ENCODE measurements at regions not wholly inside any gene's neighbourhood (a gene's known extent, or its start where the extent isn't known, plus 50 kb on each side); places are given as distances from the start of the nearest gene placed in this dataset.

DNA sequence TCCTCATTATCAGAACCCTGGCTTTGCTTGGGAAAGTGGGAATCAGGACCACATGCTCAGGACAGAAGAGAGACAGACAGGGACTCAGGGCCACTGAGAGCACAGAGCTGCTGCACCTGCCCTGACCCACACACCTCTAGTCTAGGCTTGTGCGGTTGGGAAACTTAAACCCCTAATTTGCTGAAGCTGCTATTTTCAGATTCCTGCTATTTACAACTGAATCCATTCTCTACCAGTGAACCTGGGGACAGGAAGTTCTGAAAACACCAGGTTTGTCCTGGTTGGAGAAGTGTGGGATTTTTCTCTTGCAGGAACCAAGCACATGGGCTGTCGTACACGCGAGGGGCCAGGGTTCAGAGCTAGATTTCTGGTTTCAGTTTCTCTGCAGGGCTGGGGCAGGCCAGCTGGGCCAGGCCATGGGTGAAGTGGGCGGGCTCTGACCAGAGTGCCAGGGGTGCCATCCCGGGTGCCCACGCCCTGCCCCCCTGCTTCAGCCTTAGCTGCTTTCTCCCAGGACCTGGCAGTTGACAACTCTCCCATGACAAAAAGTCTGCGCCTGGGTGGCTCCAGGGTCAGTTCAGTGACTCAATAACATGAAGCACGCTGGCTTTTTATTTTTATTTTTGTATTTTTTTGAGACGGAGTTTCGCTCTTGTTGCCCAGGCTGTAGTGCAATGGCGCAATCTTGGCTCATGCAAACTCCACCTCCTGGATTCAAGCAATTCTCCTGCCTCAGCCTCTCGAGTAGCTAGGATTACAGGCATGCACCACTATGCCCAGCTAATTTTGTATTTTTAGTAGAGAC, 51.3 kb upstream of the SLC1A4 start:
- H3F3A ChIP-seq (replicated peaks; ENCODE audit: insufficient read depth), result no peaks in the 10 kb centered on the region
- H3K36me3 ChIP-seq (replicated peaks in 1 of 2; ENCODE audit: control insufficient read depth in 1 of 2, insufficient read depth in 2 of 2, low read length in 1 of 2), result no peaks in the 10 kb centered on the region
- H4K20me1 ChIP-seq (ENCODE audit: insufficient read depth), result no peaks in the 10 kb centered on the region
- ChIA-PET CTCF (interaction anchor here (1.9 kb wide), 1 partner anchor 20 kb away, joined by 5 read pairs; no protein-coding TSS in a partner anchor), POLR2A (no interaction called here)
- no peaks in the 10 kb centered on the region for H3K9me2 ChIP-seq
- H3K4me3 ChIP-seq (ENCODE audit: low read depth in 2 of 2, low read length in 1 of 2), result no peak overlapping the region
- 79% methylated on average over 12 of the region's 13 CpGs for WGBS (ENCODE audit: low lambda C conversion rate)
- H2AFZ ChIP-seq (ENCODE audit: low read depth), result no peak overlapping the region
- no peak overlapping the region for H3K4me2 ChIP-seq
- H3K27ac ChIP-seq (ENCODE audit: low read depth in 2 of 2, low read length in 1 of 2), result no peak overlapping the region
- no peak overlapping the region for H3K9ac ChIP-seq
- H3K79me2 ChIP-seq (ENCODE audit: insufficient read depth), result no peaks in the 10 kb centered on the region
- H3K9me3 ChIP-seq, result no peaks in the 10 kb centered on the region
- TF ChIP-seq SIN3A (IDR thresholded peaks at IDR 0.05; ENCODE audit: borderline replicate concordance, low read depth, low read length), result no peak
- TF ChIP-seq ZBTB33 (IDR thresholded peaks at IDR 0.05; ENCODE audit: borderline replicate concordance, low read depth), result no peak
- TF ChIP-seq RFX5 (IDR thresholded peaks at IDR 0.05; ENCODE audit: low read length), result no peak
- TF ChIP-seq TEAD4 (IDR thresholded peaks at IDR 0.05; ENCODE audit: borderline replicate concordance, insufficient read depth), result no peak
- TF ChIP-seq USF2 (IDR thresholded peaks at IDR 0.05; ENCODE audit: borderline replicate concordance, low read depth, low read length), result no peak
- TF ChIP-seq YY1 (IDR thresholded peaks at IDR 0.05; ENCODE audit: low read depth), result no peak
- TF ChIP-seq MAX (IDR thresholded peaks at IDR 0.05; ENCODE audit: low read depth), result no peak
- TF ChIP-seq GABPA (IDR thresholded peaks at IDR 0.05; ENCODE audit: low read depth), result no peak
- TF ChIP-seq GATA2 (CRISPR knock-in tag; IDR thresholded peaks at IDR 0.05), result no peak
- TF ChIP-seq EP300 (IDR thresholded peaks at IDR 0.05; ENCODE audit: borderline replicate concordance in 1 of 2, low read depth in 1 of 2, low read length in 1 of 2), result no peak
- TF ChIP-seq, protein P1, sequence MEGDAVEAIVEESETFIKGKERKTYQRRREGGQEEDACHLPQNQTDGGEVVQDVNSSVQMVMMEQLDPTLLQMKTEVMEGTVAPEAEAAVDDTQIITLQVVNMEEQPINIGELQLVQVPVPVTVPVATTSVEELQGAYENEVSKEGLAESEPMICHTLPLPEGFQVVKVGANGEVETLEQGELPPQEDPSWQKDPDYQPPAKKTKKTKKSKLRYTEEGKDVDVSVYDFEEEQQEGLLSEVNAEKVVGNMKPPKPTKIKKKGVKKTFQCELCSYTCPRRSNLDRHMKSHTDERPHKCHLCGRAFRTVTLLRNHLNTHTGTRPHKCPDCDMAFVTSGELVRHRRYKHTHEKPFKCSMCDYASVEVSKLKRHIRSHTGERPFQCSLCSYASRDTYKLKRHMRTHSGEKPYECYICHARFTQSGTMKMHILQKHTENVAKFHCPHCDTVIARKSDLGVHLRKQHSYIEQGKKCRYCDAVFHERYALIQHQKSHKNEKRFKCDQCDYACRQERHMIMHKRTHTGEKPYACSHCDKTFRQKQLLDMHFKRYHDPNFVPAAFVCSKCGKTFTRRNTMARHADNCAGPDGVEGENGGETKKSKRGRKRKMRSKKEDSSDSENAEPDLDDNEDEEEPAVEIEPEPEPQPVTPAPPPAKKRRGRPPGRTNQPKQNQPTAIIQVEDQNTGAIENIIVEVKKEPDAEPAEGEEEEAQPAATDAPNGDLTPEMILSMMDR (IDR thresholded peaks at IDR 0.05), result no peak
- TF ChIP-seq RAD21 (IDR thresholded peaks at IDR 0.05; ENCODE audit: low read length), result no peak
- TF ChIP-seq NFIC (IDR thresholded peaks at IDR 0.05; ENCODE audit: borderline replicate concordance), result no peak
- no peak for TF ChIP-seq MXI1 (IDR thresholded peaks at IDR 0.05; ENCODE audit: low read depth, low read length)
- TF ChIP-seq, protein P2, sequence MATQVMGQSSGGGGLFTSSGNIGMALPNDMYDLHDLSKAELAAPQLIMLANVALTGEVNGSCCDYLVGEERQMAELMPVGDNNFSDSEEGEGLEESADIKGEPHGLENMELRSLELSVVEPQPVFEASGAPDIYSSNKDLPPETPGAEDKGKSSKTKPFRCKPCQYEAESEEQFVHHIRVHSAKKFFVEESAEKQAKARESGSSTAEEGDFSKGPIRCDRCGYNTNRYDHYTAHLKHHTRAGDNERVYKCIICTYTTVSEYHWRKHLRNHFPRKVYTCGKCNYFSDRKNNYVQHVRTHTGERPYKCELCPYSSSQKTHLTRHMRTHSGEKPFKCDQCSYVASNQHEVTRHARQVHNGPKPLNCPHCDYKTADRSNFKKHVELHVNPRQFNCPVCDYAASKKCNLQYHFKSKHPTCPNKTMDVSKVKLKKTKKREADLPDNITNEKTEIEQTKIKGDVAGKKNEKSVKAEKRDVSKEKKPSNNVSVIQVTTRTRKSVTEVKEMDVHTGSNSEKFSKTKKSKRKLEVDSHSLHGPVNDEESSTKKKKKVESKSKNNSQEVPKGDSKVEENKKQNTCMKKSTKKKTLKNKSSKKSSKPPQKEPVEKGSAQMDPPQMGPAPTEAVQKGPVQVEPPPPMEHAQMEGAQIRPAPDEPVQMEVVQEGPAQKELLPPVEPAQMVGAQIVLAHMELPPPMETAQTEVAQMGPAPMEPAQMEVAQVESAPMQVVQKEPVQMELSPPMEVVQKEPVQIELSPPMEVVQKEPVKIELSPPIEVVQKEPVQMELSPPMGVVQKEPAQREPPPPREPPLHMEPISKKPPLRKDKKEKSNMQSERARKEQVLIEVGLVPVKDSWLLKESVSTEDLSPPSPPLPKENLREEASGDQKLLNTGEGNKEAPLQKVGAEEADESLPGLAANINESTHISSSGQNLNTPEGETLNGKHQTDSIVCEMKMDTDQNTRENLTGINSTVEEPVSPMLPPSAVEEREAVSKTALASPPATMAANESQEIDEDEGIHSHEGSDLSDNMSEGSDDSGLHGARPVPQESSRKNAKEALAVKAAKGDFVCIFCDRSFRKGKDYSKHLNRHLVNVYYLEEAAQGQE (IDR thresholded peaks at IDR 0.05; ENCODE audit: low read depth, low read length), result no peak
- TF ChIP-seq FOXM1 (IDR thresholded peaks at IDR 0.05; ENCODE audit: low read depth), result no peak
- TF ChIP-seq, protein P3, sequence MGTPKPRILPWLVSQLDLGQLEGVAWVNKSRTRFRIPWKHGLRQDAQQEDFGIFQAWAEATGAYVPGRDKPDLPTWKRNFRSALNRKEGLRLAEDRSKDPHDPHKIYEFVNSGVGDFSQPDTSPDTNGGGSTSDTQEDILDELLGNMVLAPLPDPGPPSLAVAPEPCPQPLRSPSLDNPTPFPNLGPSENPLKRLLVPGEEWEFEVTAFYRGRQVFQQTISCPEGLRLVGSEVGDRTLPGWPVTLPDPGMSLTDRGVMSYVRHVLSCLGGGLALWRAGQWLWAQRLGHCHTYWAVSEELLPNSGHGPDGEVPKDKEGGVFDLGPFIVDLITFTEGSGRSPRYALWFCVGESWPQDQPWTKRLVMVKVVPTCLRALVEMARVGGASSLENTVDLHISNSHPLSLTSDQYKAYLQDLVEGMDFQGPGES (IDR thresholded peaks at IDR 0.05; ENCODE audit: low read depth, low read length), result no peak
- TF ChIP-seq JUND (IDR thresholded peaks at IDR 0.05), result no peak
- DNase-seq, result no peak
- no peaks in the 10 kb centered on the region; a peak in 1 of 4 replicates for H3K4me1 ChIP-seq (ENCODE audit: control insufficient read depth in 1 of 2, insufficient read depth in 2 of 2, low read depth in 1 of 2, low read length in 1 of 2)
- peaks cover 7% of the 10 kb centered on the region; the same call in 1 of the 2 replicates for H3K27me3 ChIP-seq (ENCODE audit: insufficient read depth)
